GM21786 (cell line): ENCODE measurements at regions not wholly inside any gene's neighbourhood (a gene's known extent, or its start where the extent isn't known, plus 50 kb on each side); places are given as distances from the start of the nearest gene placed in this dataset.

Source experiments
- ATAC-seq: cut with Tn5 transposase; IDR thresholded peaks from one replicate; pipeline ENCODE4 v1.9.1; 2021; ENCODE audit not compliant: unreplicated experiment

GRCh38 chr12:58453306-58453705 lies 467.0 kb downstream of the LRIG3 start:
- ATAC-seq, result no peak

- no peak for ATAC-seq
These were observed 465.2 kb downstream of the LRIG3 start for GRCh38 chr12:58455136-58455535.

GRCh38 chr12:58458102-58458501 lies 462.2 kb downstream of the LRIG3 start:
- no peak for ATAC-seq

GRCh38 chr12:58459191-58459590 lies 461.1 kb downstream of the LRIG3 start:
- no peak for ATAC-seq

- no peak for ATAC-seq
These were observed 457.3 kb downstream of the LRIG3 start for GRCh38 chr12:58463051-58463450.

GRCh38 chr12:58465418-58465817 lies 454.9 kb downstream of the LRIG3 start:
- no peak for ATAC-seq

- no peak for ATAC-seq
These were observed 449.9 kb downstream of the LRIG3 start for GRCh38 chr12:58470266-58471010.

GRCh38 chr12:58479401-58479800 lies 440.9 kb downstream of the LRIG3 start:
- no peak for ATAC-seq

GRCh38 chr12:58481811-58482210 lies 438.5 kb downstream of the LRIG3 start:
- no peak for ATAC-seq

- ATAC-seq, result no peak
These were observed 433.0 kb downstream of the LRIG3 start for GRCh38 chr12:58487255-58487654.

- no peak for ATAC-seq
These were observed 432.6 kb downstream of the LRIG3 start for GRCh38 chr12:58487678-58488161.

GRCh38 chr12:58489394-58489793 lies 430.9 kb downstream of the LRIG3 start:
- ATAC-seq, result no peak

- ATAC-seq, result no peak
These were observed 429.0 kb downstream of the LRIG3 start for GRCh38 chr12:58491306-58491705.

- ATAC-seq, result no peak
These were observed 423.7 kb downstream of the LRIG3 start for GRCh38 chr12:58496411-58497190.

- no peak for ATAC-seq
These were observed 419.9 kb downstream of the LRIG3 start for GRCh38 chr12:58500399-58500798.

- ATAC-seq, result no peak
These were observed 418.1 kb downstream of the LRIG3 start for GRCh38 chr12:58502226-58502625.

GRCh38 chr12:58502841-58503240 lies 417.5 kb downstream of the LRIG3 start:
- ATAC-seq, result no peak

GRCh38 chr12:58503731-58504130 lies 416.6 kb downstream of the LRIG3 start:
- ATAC-seq, result no peak

GRCh38 chr12:58504143-58504938 lies 416.0 kb downstream of the LRIG3 start:
- ATAC-seq, result no peak

- no peak for ATAC-seq
These were observed 411.0 kb downstream of the LRIG3 start for GRCh38 chr12:58509116-58509885.
